Renal cortical epithelial cell (primary cell): ENCODE measurements at regions not wholly inside any gene's neighbourhood (a gene's known extent, or its start where the extent isn't known, plus 50 kb on each side); places are given as distances from the start of the nearest gene placed in this dataset.
"Not testable (repeated sequence)": the region's sequence is repeated elsewhere in the genome, so short reads cannot be mapped to it uniquely, and the experiment has no call there.

Experiments used
- DNase-seq: peaks from one replicate; pipeline ENCODE4 v3.0.0-alpha.2; 2011; ENCODE audit warnings: low read depth

- no peak for DNase-seq
Observed at GRCh38 chr7:19533266-19533665, 175.6 kb downstream of the POLR1F start.

- DNase-seq: no peak
Observed at GRCh38 chr7:19530852-19531251, 178.0 kb downstream of the POLR1F start.

- DNase-seq: no peak
Observed at GRCh38 chr7:19530261-19530660, 178.6 kb downstream of the POLR1F start.

GRCh38 chr7:19526639-19527038 lies 182.2 kb downstream of the POLR1F start:
- DNase-seq: no peak

- peak; percentile 13 for DNase-seq
Observed at GRCh38 chr7:19522486-19522885, 186.4 kb downstream of the POLR1F start.

- no peak for DNase-seq
Observed at GRCh38 chr7:19520392-19520791, 188.4 kb downstream of the POLR1F start.

GRCh38 chr7:19519443-19520021 lies 189.3 kb downstream of the POLR1F start:
- no peak for DNase-seq

- not testable (repeated sequence) for DNase-seq
Observed at GRCh38 chr7:19517546-19517945, 191.3 kb downstream of the POLR1F start.

- DNase-seq: no peak
Observed at GRCh38 chr7:19508821-19509220, 200.0 kb downstream of the POLR1F start.

GRCh38 chr7:19508124-19508523 lies 200.7 kb downstream of the POLR1F start:
- no peak for DNase-seq

GRCh38 chr7:19491821-19492452 lies 216.9 kb downstream of the POLR1F start:
- peak; percentile 45 for DNase-seq

- DNase-seq: no peak
Observed at GRCh38 chr7:19491371-19491770, 217.5 kb downstream of the POLR1F start.

- DNase-seq: no peak
Observed at GRCh38 chr7:19489162-19489820, 219.5 kb downstream of the POLR1F start.

GRCh38 chr7:19488056-19488455 lies 220.8 kb downstream of the POLR1F start:
- no peak for DNase-seq

- DNase-seq: no peak
Observed at GRCh38 chr7:19482628-19483027, 226.2 kb downstream of the POLR1F start.

- DNase-seq: no peak
Observed at GRCh38 chr7:19480383-19480782, 228.5 kb downstream of the POLR1F start.

GRCh38 chr7:19470031-19470430 lies 238.8 kb downstream of the POLR1F start:
- no peak for DNase-seq

GRCh38 chr7:19465861-19466260 lies 243.0 kb downstream of the POLR1F start:
- no peak for DNase-seq

- DNase-seq: no peak
Observed at GRCh38 chr7:19464751-19465150, 244.1 kb downstream of the POLR1F start.

GRCh38 chr7:19464241-19464640 lies 244.6 kb downstream of the POLR1F start:
- DNase-seq: no peak

GRCh38 chr7:19463581-19463980 lies 245.3 kb downstream of the POLR1F start:
- no peak for DNase-seq

GRCh38 chr7:19455623-19456022 lies 253.2 kb downstream of the POLR1F start:
- DNase-seq: no peak

GRCh38 chr7:19448091-19448490 lies 260.7 kb downstream of the POLR1F start:
- DNase-seq: no peak
